Endothelial cell of umbilical vein (primary cell): ENCODE measurements at regions not wholly inside any gene's neighbourhood (a gene's known extent, or its start where the extent isn't known, plus 50 kb on each side); places are given as distances from the start of the nearest gene placed in this dataset.

Experiments
- BruUV-seq: library from RNA; stranded (reverse); fragments of 400-500 nt; replicated peaks from 2 replicates; lab custom pipeline; 2021; lab: Mats Ljungman, UMichigan
- CTCF ChIA-PET: fragments of 300-600, 350-600 bp; sonication (Branson Sonifier 250); formaldehyde crosslinking; loops from one replicate; lab custom pipeline; 2021; ENCODE audit warnings: antibody characterized with exemption, inconsistent platforms; lab: Charles Lee
- POLR2A ChIA-PET: fragments of 300-600, 350-600 bp; sonication (Branson Sonifier 250); formaldehyde crosslinking; loops from one replicate; lab custom pipeline; 2021; ENCODE audit warnings: antibody characterized with exemption, inconsistent platforms; lab: Charles Lee
- DNase-seq: peaks from one replicate; pipeline ENCODE4 v3.0.0-alpha.2; 2011; ENCODE audit warnings: low read depth, low spot score
- FAIRE-seq: peaks from 2 replicates; lab custom pipeline; 2011; peaks lifted over from hg19 to GRCh38; lab: Jason Lieb, UNC
- H2AFZ ChIP-seq: 2 replicates; pipeline ENCODE4 v1.6.0; 2012; ENCODE audit warnings: low read depth, low read length, control low read depth, inconsistent platforms
- H3K27ac ChIP-seq: 2 replicates; pipeline ENCODE4 v1.5.1; 2011; ENCODE audit warnings: low read depth, mild to moderate bottlenecking, control low read depth, low read length, moderate library complexity; ENCODE audit not compliant: insufficient read depth
- H3K27me3 ChIP-seq, 2 experiments: 2 replicates each; pipeline versions ENCODE4 v1.6.0 to v1.6.1; 2011; ENCODE audit warnings: low read length in 2 of 2, mixed read lengths in 1 of 2; ENCODE audit not compliant: control insufficient read depth in 2 of 2, insufficient read depth in 2 of 2
- H3K36me3 ChIP-seq, 2 experiments: 2 replicates in 1 of 2; 3 replicates in 1 of 2; pipeline ENCODE4 v1.5.1; 2011; ENCODE audit warnings: low read length in 2 of 2, mild to moderate bottlenecking in 1 of 2, moderate library complexity in 1 of 2; ENCODE audit not compliant: control insufficient read depth in 2 of 2, insufficient read depth in 2 of 2; ENCODE audit errors: extremely low read depth in 1 of 2
- H3K4me1 ChIP-seq: 3 replicates; pipeline ENCODE4 v1.5.1; 2011; ENCODE audit warnings: mild to moderate bottlenecking, low read length; ENCODE audit not compliant: control insufficient read depth, insufficient read depth; ENCODE audit errors: extremely low read depth
- H3K4me2 ChIP-seq: 2 replicates; pipeline ENCODE4 v1.6.1; 2011; ENCODE audit warnings: low read length, control low read depth, mixed read lengths; ENCODE audit not compliant: insufficient read depth
- H3K4me3 ChIP-seq, 3 experiments: fragments of 200-600 bp in 1 of 3; sonication (generic), shearing (Covaris generic) in 1 of 3; replicated peaks in 1 of 3; 2 replicates each; pipeline ENCODE4 v1.5.1; 2011 to 2016; ENCODE audit warnings: control low read depth in 3 of 3, low read length in 3 of 3, mild to moderate bottlenecking in 2 of 3, inconsistent platforms in 1 of 3, low read depth in 1 of 3, moderate library complexity in 1 of 3; ENCODE audit not compliant: insufficient read depth in 1 of 3
- H3K79me2 ChIP-seq: 2 replicates; pipeline ENCODE4 v1.6.0; 2012; ENCODE audit warnings: low read length, inconsistent platforms; ENCODE audit not compliant: control insufficient read depth, insufficient read depth
- H3K9ac ChIP-seq: replicated peaks from 2 replicates; pipeline ENCODE3; 2011; ENCODE audit warnings: low read length, control low read depth; ENCODE audit not compliant: insufficient read depth; ENCODE audit errors: extremely low read depth
- H3K9me1 ChIP-seq: replicated peaks from 3 replicates; pipeline ENCODE4 v1.6.0; 2011; ENCODE audit warnings: mild to moderate bottlenecking, low read length; ENCODE audit not compliant: control insufficient read depth, insufficient read depth; ENCODE audit errors: extremely low read depth
- H3K9me3 ChIP-seq: replicated peaks from 2 replicates; pipeline ENCODE4 v1.5.1; 2012; ENCODE audit warnings: low read length, inconsistent platforms; ENCODE audit not compliant: control insufficient read depth, insufficient read depth
- H4K20me1 ChIP-seq: replicated peaks from 2 replicates; pipeline ENCODE3; 2011; ENCODE audit warnings: mild to moderate bottlenecking, low read length; ENCODE audit not compliant: control insufficient read depth, insufficient read depth; ENCODE audit errors: extremely low read depth
- EZH2 ChIP-seq: IDR thresholded peaks from 2 replicates; pipeline ENCODE4 v1.6.1; 2012; ENCODE audit warnings: borderline replicate concordance, low read depth, mild to moderate bottlenecking, moderate library complexity, low read length, inconsistent platforms; ENCODE audit not compliant: severe bottlenecking
- FOS ChIP-seq: IDR thresholded peaks from 2 replicates; pipeline ENCODE4 v1.6.1; 2011; ENCODE audit warnings: mild to moderate bottlenecking, low read length, moderate library complexity, borderline replicate concordance; ENCODE audit not compliant: insufficient read depth
- GATA2 ChIP-seq: IDR thresholded peaks from 2 replicates; pipeline ENCODE4 v1.7.0; 2011; ENCODE audit warnings: low read depth, mild to moderate bottlenecking, moderate library complexity, mixed read lengths, low read length; ENCODE audit not compliant: insufficient read length, insufficient read depth
- JUN ChIP-seq: IDR thresholded peaks from 2 replicates; pipeline ENCODE4 v1.6.1; 2011; ENCODE audit warnings: borderline replicate concordance, low read depth; ENCODE audit not compliant: insufficient read length, insufficient read depth
- MYC ChIP-seq: IDR thresholded peaks from one replicate; pipeline ENCODE4 v1.6.1; 2011; ENCODE audit warnings: mild to moderate bottlenecking, low read depth, low read length
- POLR2A ChIP-seq: IDR thresholded peaks from 2 replicates; pipeline ENCODE4 v1.6.1; 2012; ENCODE audit warnings: low read depth, mild to moderate bottlenecking, control low read depth, low read length
- POLR2AphosphoS5 ChIP-seq: IDR thresholded peaks from 2 replicates; pipeline ENCODE4 v1.6.1; 2012; ENCODE audit warnings: low read depth, mild to moderate bottlenecking, control low read depth, low read length, moderate library complexity; ENCODE audit not compliant: insufficient read depth
- dilution Hi-C: fragments of 300-500 bp; cut with MboI; formaldehyde crosslinking; loops from one replicate; pipeline ENCODE4 v1.15.0; 2019; ENCODE audit warnings: low sequenced_read_pairs; ENCODE audit not compliant: extremely low pct_ligation_motif_present
- intact Hi-C: fragments of 100-400 bp; cut with micrococcal nuclease; formaldehyde crosslinking; loops from one replicate; pipeline ENCODE4 v1.10.0; 2022
- TF ChIP-seq, protein P1 (sequence below), 2 donors: IDR thresholded peaks; 1 replicate in 1 of 2; 2 replicates in 1 of 2; pipeline ENCODE4 v1.5.1; 2011; ENCODE audit warnings: low read length in 2 of 2, mild to moderate bottlenecking in 2 of 2, moderate library complexity in 2 of 2, control low read depth in 1 of 2, inconsistent platforms in 1 of 2, low read depth in 1 of 2; ENCODE audit not compliant: insufficient read depth in 1 of 2; ENCODE audit errors: extremely low read depth in 1 of 2
- TF ChIP-seq, protein P2 (sequence below): IDR thresholded peaks from 2 replicates; pipeline ENCODE4 v1.6.1; 2011; ENCODE audit not compliant: insufficient read depth, insufficient read length

DNA sequence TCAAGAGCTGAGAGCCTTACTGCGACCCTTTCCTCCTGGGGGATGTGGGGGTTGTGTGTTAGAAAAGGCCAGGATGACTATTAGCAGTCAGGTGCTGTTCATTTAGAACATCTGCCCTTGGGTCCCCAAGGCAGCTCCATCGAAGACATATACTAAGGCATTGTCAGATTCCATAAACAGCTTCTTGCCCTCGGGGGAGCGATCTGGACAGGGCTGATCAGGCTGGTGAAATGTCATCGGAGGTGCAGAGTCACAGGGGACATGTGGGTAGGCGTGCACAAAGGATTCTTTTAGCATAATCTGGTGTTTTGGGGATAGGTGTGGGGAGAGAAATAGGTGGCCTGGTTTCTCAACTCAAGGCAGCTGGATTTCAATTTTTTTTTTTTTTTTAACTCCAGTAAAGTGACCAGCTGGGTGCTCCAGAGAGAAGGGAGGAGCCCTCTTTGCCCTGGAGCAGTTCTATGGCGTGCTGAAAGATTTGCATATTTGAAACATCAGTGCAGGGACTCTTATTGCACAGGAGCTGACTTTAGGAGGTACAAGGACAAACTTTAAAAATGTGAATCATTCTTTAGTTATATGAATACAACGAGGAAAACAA is 160.1 kb downstream of the SUDS3 start:
- no TSS peak for BruUV-seq
- POLR2A ChIA-PET = no interaction called here
- TF ChIP-seq POLR2A (no peak), FOS (no peak), MYC (no peak), EZH2 (no peak), GATA2 (no peak), POLR2AphosphoS5 (no peak), JUN (no peak)
- TF ChIP-seq, protein P1, sequence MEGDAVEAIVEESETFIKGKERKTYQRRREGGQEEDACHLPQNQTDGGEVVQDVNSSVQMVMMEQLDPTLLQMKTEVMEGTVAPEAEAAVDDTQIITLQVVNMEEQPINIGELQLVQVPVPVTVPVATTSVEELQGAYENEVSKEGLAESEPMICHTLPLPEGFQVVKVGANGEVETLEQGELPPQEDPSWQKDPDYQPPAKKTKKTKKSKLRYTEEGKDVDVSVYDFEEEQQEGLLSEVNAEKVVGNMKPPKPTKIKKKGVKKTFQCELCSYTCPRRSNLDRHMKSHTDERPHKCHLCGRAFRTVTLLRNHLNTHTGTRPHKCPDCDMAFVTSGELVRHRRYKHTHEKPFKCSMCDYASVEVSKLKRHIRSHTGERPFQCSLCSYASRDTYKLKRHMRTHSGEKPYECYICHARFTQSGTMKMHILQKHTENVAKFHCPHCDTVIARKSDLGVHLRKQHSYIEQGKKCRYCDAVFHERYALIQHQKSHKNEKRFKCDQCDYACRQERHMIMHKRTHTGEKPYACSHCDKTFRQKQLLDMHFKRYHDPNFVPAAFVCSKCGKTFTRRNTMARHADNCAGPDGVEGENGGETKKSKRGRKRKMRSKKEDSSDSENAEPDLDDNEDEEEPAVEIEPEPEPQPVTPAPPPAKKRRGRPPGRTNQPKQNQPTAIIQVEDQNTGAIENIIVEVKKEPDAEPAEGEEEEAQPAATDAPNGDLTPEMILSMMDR (IDR thresholded peaks at IDR 0.05; ENCODE audit: extremely low read depth in 1 of 2, insufficient read depth in 1 of 2, low read depth in 1 of 2, low read length in 2 of 2) = no peak
- TF ChIP-seq, protein P2, sequence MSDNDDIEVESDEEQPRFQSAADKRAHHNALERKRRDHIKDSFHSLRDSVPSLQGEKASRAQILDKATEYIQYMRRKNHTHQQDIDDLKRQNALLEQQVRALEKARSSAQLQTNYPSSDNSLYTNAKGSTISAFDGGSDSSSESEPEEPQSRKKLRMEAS = no peak
- intact Hi-C loops = no loop called here
- FAIRE-seq = no peak
- Histone ChIP-seq H3K27me3 (no peaks in the 10 kb centered on the region), H3K79me2 (no peaks in the 10 kb centered on the region), H2AFZ (no peak overlapping the region), H3K9me1 (no peaks in the 10 kb centered on the region), H3K36me3 (no peaks in the 10 kb centered on the region), H3K4me1 (no peaks in the 10 kb centered on the region), H3K4me2 (no peak overlapping the region), H4K20me1 (no peaks in the 10 kb centered on the region), H3K9ac (no peak overlapping the region), H3K4me3 (no peak overlapping the region), H3K9me3 (no peaks in the 10 kb centered on the region), H3K27ac (no peak overlapping the region)
- DNase-seq = no peak
- dilution Hi-C loops = no loop called here
- CTCF ChIA-PET = no interaction called here
